ENCODE measurements at regions not wholly inside any gene's neighbourhood (a gene's known extent, or its start where the extent isn't known, plus 50 kb on each side); places are given as distances from the start of the nearest gene placed in this dataset.

- TF ChIP-seq POLR2AphosphoS5 (IDR thresholded peaks at IDR 0.05; ENCODE audit: low read depth, low read length) = 0 out of 2 replicates have a peak, but pooled peaks have one; percentile 23
- TF ChIP-seq, protein P1, sequence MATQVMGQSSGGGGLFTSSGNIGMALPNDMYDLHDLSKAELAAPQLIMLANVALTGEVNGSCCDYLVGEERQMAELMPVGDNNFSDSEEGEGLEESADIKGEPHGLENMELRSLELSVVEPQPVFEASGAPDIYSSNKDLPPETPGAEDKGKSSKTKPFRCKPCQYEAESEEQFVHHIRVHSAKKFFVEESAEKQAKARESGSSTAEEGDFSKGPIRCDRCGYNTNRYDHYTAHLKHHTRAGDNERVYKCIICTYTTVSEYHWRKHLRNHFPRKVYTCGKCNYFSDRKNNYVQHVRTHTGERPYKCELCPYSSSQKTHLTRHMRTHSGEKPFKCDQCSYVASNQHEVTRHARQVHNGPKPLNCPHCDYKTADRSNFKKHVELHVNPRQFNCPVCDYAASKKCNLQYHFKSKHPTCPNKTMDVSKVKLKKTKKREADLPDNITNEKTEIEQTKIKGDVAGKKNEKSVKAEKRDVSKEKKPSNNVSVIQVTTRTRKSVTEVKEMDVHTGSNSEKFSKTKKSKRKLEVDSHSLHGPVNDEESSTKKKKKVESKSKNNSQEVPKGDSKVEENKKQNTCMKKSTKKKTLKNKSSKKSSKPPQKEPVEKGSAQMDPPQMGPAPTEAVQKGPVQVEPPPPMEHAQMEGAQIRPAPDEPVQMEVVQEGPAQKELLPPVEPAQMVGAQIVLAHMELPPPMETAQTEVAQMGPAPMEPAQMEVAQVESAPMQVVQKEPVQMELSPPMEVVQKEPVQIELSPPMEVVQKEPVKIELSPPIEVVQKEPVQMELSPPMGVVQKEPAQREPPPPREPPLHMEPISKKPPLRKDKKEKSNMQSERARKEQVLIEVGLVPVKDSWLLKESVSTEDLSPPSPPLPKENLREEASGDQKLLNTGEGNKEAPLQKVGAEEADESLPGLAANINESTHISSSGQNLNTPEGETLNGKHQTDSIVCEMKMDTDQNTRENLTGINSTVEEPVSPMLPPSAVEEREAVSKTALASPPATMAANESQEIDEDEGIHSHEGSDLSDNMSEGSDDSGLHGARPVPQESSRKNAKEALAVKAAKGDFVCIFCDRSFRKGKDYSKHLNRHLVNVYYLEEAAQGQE (IDR thresholded peaks at IDR 0.05; ENCODE audit: insufficient read depth in 1 of 2, low read depth in 2 of 2, low read length in 2 of 2) = no peak
- no peak for TF ChIP-seq FOXP2 (optimal IDR thresholded peaks at IDR 0.05; ENCODE audit: borderline replicate concordance, extremely low read depth, extremely low read length, insufficient read depth)
- no peak for TF ChIP-seq SIN3A (IDR thresholded peaks at IDR 0.05; ENCODE audit: borderline replicate concordance, insufficient read depth, low read length)
These were observed 226.7 kb upstream of the WSCD1 start for GRCh38 chr17:5843366-5844026.
